Erythroblast (primary cell): ENCODE measurements at regions not wholly inside any gene's neighbourhood (a gene's known extent, or its start where the extent isn't known, plus 50 kb on each side); places are given as distances from the start of the nearest gene placed in this dataset.
"Not testable (repeated sequence)": the region's sequence is repeated elsewhere in the genome, so short reads cannot be mapped to it uniquely, and the experiment has no call there.

ENCODE experiments used
- DNase-seq, 2 experiments: peaks; one replicate each; lab custom pipeline; 2025; lab: John Stamatoyannopoulos, UW
- GATA1 ChIP-seq: IDR thresholded peaks from 2 replicates; pipeline ENCODE4 v1.6.1; 2011; ENCODE audit warnings: low read depth, mild to moderate bottlenecking, control low read depth, low read length, moderate library complexity
- POLR2A ChIP-seq: IDR thresholded peaks from 2 replicates; pipeline ENCODE4 v1.6.1; 2011; ENCODE audit warnings: mild to moderate bottlenecking, low read length

GRCh38 chrX:115898382-115899001, 272.1 kb upstream of the AGTR2 start:
- DNase-seq, result no peak
- no peak for TF ChIP-seq POLR2A
- TF ChIP-seq GATA1, result no peak

- no peak for DNase-seq
Observed at GRCh38 chrX:115900425-115900824, 270.1 kb upstream of the AGTR2 start.

GRCh38 chrX:115901241-115901640, 269.3 kb upstream of the AGTR2 start:
- no peak for DNase-seq
- no peak for TF ChIP-seq POLR2A
- TF ChIP-seq GATA1, result no peak

More at GRCh38 chrX:115900425-115900824, 270.1 kb upstream of the AGTR2 start:
- TF ChIP-seq POLR2A, result no peak
- no peak for TF ChIP-seq GATA1

- TF ChIP-seq POLR2A, result no peak
- no peak for TF ChIP-seq GATA1
- DNase-seq, result no peak
Observed at GRCh38 chrX:115902995-115903394, 267.5 kb upstream of the AGTR2 start.

- TF ChIP-seq POLR2A (no peak), GATA1 (no peak)
- no peak for DNase-seq
Observed at GRCh38 chrX:115906276-115906675, 264.3 kb upstream of the AGTR2 start.

GRCh38 chrX:115906881-115907280, 263.7 kb upstream of the AGTR2 start:
- TF ChIP-seq POLR2A, result no peak
- no peak for TF ChIP-seq GATA1
- DNase-seq, result no peak

DNA sequence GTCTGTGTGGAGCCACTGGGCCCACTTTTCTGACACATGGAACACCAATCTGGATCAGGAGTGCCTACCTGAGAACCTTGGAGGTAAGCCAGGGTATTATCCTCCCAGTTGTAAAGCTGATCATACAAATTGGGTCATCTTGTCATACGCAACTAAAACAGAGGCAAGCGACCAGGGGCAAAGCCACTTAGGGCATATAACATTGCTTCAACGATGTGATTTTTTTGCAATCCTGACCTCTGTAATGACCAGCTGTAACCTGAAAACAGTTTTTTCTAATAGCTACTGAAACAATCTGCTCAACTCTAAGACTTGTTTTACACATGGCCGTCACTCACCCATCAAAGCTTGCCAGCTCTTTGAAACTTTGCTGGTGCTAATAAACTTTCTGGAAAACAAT, 261.5 kb upstream of the AGTR2 start:
- TF ChIP-seq GATA1 (no peak), POLR2A (no peak)
- no peak for DNase-seq

DNA sequence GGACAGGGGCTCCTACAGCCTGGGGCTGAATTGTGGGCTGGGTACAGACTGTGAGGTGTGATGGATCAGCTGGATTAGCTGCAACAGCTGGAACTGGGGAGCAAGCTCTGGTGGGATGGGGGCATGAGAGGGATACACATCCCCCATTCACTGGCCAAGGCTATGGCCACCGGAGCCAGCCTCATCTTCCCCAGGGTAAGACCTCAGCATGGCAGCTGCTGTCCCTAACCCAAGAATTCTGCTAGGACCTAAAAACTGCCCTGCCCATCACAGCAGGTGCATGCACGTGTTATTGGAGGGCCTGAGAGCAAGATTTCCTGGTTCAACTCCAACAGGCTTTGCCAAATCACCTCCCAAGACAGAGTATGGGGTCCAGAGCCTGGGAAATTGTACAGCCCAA, 258.6 kb upstream of the AGTR2 start:
- TF ChIP-seq POLR2A (no peak), GATA1 (no peak)
- no peak for DNase-seq

GRCh38 chrX:115912372-115912897, 258.1 kb upstream of the AGTR2 start:
- no peak for TF ChIP-seq GATA1
- TF ChIP-seq POLR2A, result no peak
- DNase-seq, result no peak

- no peak for DNase-seq
- TF ChIP-seq GATA1 (no peak), POLR2A (no peak)
Observed at GRCh38 chrX:115913575-115913974, 257.0 kb upstream of the AGTR2 start.

DNA sequence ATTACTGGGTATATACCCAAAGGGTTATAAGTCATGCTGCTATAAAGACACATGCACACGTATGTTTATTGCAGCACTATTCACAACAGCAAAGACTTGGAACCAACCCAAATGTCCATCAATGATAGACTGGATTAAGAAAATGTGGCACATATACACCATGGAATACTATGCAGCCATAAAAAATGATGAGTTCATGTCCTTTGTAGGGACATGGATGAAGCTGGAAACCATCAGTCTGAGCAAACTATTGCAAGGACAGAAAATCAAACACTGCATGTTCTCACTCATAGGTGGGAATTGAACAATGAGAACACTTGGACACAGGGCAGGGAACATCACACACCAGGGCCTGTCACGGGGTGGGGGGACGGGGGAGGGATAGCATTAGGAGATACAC, 254.9 kb upstream of the AGTR2 start:
- not testable (repeated sequence) for DNase-seq

GRCh38 chrX:115929480-115929879, 241.1 kb upstream of the AGTR2 start:
- no peak for DNase-seq
- TF ChIP-seq POLR2A (no peak), GATA1 (no peak)

DNA sequence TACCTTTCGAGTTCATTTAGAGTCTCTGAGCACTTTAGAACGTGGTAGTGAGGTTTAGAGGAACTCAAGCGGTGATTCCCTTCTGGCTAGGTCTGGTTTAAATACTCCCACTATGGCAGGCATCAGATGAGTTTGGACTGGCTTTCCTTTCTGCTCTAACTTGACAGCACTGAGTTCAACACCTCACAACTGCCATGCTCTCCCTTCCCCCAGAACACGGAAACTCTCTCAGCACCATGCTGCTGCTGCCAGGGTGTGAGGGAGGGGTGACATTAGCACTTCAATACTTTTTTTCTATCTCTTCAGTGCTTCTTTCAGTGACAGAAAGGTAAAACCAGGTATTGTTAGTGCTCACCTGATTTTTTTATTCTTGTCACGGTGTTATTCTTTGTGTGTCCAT, 234.5 kb upstream of the AGTR2 start:
- no peak for DNase-seq
- TF ChIP-seq GATA1, result no peak
- TF ChIP-seq POLR2A, result no peak

DNA sequence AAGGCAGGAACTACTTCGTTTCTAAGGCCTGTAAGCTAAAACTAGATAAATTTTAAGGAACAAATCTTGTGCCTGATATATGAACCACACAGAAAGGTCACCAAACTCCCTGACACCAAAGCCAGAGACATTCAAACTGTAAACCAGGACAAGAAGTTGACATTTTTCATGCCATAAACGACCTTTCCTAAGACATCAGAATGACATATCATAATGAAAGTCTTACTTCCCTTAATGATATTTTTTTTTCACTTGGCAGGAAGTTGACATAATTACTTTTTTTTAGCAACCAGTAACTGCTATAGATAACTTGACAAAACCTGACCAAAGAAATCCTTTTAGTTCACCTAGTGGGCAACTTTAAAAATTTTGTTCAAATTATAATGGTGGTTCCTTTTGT, 231.5 kb upstream of the AGTR2 start:
- DNase-seq, result no peak
- no peak for TF ChIP-seq GATA1
- no peak for TF ChIP-seq POLR2A

- TF ChIP-seq GATA1 (no peak), POLR2A (no peak)
- DNase-seq, result no peak
Observed at GRCh38 chrX:115939636-115940160, 230.8 kb upstream of the AGTR2 start.
